HCT116 (cell line): ENCODE measurements at regions not wholly inside any gene's neighbourhood (a gene's known extent, or its start where the extent isn't known, plus 50 kb on each side); places are given as distances from the start of the nearest gene placed in this dataset.

Experiments used
- ATAC-seq: fragments of 200-7000 bp; cut with Tn5 transposase; 2 replicates; pipeline ENCODE4 v1.9.1; 2020; ENCODE audit warnings: mild to moderate bottlenecking, moderate library complexity
- BruUV-seq: library from RNA; stranded (reverse); fragments of 400-500 nt; replicated peaks from 2 replicates; lab custom pipeline; 2021; lab: Mats Ljungman, UMichigan
- CTCF ChIA-PET: fragments of 300-600 bp; sonication (Branson Sonifier 250); formaldehyde crosslinking; loops from one replicate; lab custom pipeline; 2021; ENCODE audit warnings: antibody characterized with exemption; lab: Charles Lee
- POLR2A ChIA-PET: fragments of 300-600, 350-600 bp; sonication (Branson Sonifier 250); formaldehyde crosslinking; loops from one replicate; lab custom pipeline; 2021; ENCODE audit warnings: antibody characterized with exemption; lab: Charles Lee
- RAD21 ChIA-PET, 2 experiments: fragments of 300-600 bp; sonication (Branson Sonifier 250); formaldehyde crosslinking; loops; one replicate each; lab custom pipeline; 2023; ENCODE audit warnings: low total read pairs in 2 of 2; ENCODE audit not compliant: uncharacterized antibody in 2 of 2, unreplicated experiment in 2 of 2, low non-redundant PET in 1 of 2; lab: Charles Lee
- DNase-seq: peaks from one replicate; pipeline ENCODE4 v3.0.0-alpha.2; 2010; ENCODE audit warnings: low read depth, low spot score
- H2AFZ ChIP-seq: fragments of 200-600 bp; shearing (Covaris generic), sonication (generic); 2 replicates; pipeline ENCODE4 v1.6.1; 2017; ENCODE audit warnings: low read depth, mixed run types, mixed read lengths, antibody characterized with exemption, low read length; ENCODE audit not compliant: poor library complexity, severe bottlenecking
- H3K27ac ChIP-seq: 2 replicates; pipeline ENCODE4 v1.5.1; 2012; ENCODE audit warnings: low read depth, low read length
- H3K27me3 ChIP-seq: fragments of 200-600 bp; sonication (generic); 2 replicates; pipeline ENCODE4 v1.6.1; 2016; ENCODE audit warnings: mixed run types, low read length, mixed read lengths; ENCODE audit not compliant: insufficient read depth
- H3K36me3 ChIP-seq, 2 experiments: fragments of 200-500 bp in 1 of 2; fragments of 200-600 bp in 1 of 2; sonication (Bioruptor generic) in 1 of 2; sonication (generic) in 1 of 2; 2 replicates each; pipeline versions ENCODE4 v1.5.1 to v1.6.1; 2014 to 2016; ENCODE audit warnings: low read length in 2 of 2, inconsistent platforms in 1 of 2, mixed read lengths in 1 of 2, mixed run types in 1 of 2; ENCODE audit not compliant: insufficient read depth in 2 of 2, control insufficient read depth in 1 of 2
- H3K4me1 ChIP-seq, 2 experiments: fragments of 200-600 bp in 1 of 2; sonication (generic) in 1 of 2; 2 replicates each; pipeline versions ENCODE4 v1.5.1 to v1.6.1; 2012 to 2017; ENCODE audit warnings: low read length in 2 of 2, inconsistent platforms in 1 of 2, mild to moderate bottlenecking in 1 of 2, mixed read lengths in 1 of 2, mixed run types in 1 of 2, moderate library complexity in 1 of 2; ENCODE audit not compliant: insufficient read depth in 2 of 2, control insufficient read depth in 1 of 2
- H3K4me2 ChIP-seq: fragments of 200-600 bp; sonication (generic); 2 replicates; pipeline ENCODE4 v1.6.1; 2017; ENCODE audit warnings: mixed run types, low read length, mixed read lengths
- H3K4me3 ChIP-seq, 2 experiments: fragments of 200-600 bp in 1 of 2; sonication (generic) in 1 of 2; replicated peaks in 1 of 2; 2 replicates each; pipeline ENCODE4 v1.5.1; 2011 to 2016; ENCODE audit warnings: low read length in 2 of 2, control low read depth in 1 of 2, low read depth in 1 of 2, mild to moderate bottlenecking in 1 of 2, mixed read lengths in 1 of 2, mixed run types in 1 of 2
- H3K79me2 ChIP-seq: fragments of 200-600 bp; sonication (generic); 2 replicates; pipeline ENCODE4 v1.6.1; 2017; ENCODE audit warnings: mild to moderate bottlenecking, mixed run types, low read length, moderate library complexity, mixed read lengths; ENCODE audit not compliant: insufficient read depth
- H3K9ac ChIP-seq: fragments of 200-600 bp; sonication (generic); 2 replicates; pipeline ENCODE4 v1.6.1; 2016; ENCODE audit warnings: low read length, mixed read lengths
- H3K9me2 ChIP-seq: fragments of 200-600 bp; sonication (generic), shearing (Covaris generic); 2 replicates; pipeline ENCODE4 v1.6.1; 2017; ENCODE audit warnings: mixed run types, mild to moderate bottlenecking, moderate library complexity; ENCODE audit not compliant: insufficient read depth
- H3K9me3 ChIP-seq, 2 experiments: fragments of 200-500 bp in 1 of 2; fragments of 200-600 bp in 1 of 2; sonication (Bioruptor generic) in 1 of 2; sonication (generic) in 1 of 2; 2 replicates each; pipeline ENCODE4 v1.6.1; 2014 to 2017; ENCODE audit warnings: low read length in 2 of 2, mixed read lengths in 2 of 2, inconsistent platforms in 1 of 2, low read depth in 1 of 2, mild to moderate bottlenecking in 1 of 2, mixed run types in 1 of 2, moderate library complexity in 1 of 2; ENCODE audit not compliant: control insufficient read depth in 1 of 2, insufficient read depth in 1 of 2
- H4K20me1 ChIP-seq: fragments of 200-600 bp; sonication (generic), shearing (Covaris generic); 2 replicates; pipeline ENCODE4 v1.6.1; 2017; ENCODE audit warnings: mixed run types, mild to moderate bottlenecking, moderate library complexity; ENCODE audit not compliant: insufficient read depth
- ATF3 ChIP-seq: IDR thresholded peaks from 2 replicates; pipeline ENCODE4 v1.6.1; 2012
- CBX3 ChIP-seq: IDR thresholded peaks from 2 replicates; pipeline ENCODE4 v1.6.1; 2012; ENCODE audit warnings: low read depth
- CEBPB ChIP-seq: IDR thresholded peaks from 2 replicates; pipeline ENCODE4 v1.6.1; 2012; ENCODE audit warnings: low read depth
- CTCF ChIP-seq, 3 experiments: fragments of 200-600 bp in 1 of 3; sonication (generic) in 1 of 3; IDR thresholded peaks in 2 of 3; conservative IDR thresholded peaks in 1 of 3; 2 replicates each; pipeline ENCODE4 v1.5.1; 2012 to 2017; ENCODE audit warnings: low read depth in 2 of 3, low read length in 2 of 3, antibody characterized with exemption in 1 of 3, borderline replicate concordance in 1 of 3, control low read depth in 1 of 3, mild to moderate bottlenecking in 1 of 3, mixed read lengths in 1 of 3, mixed run types in 1 of 3, moderate library complexity in 1 of 3; ENCODE audit not compliant: insufficient read depth in 1 of 3
- EGR1 ChIP-seq: IDR thresholded peaks from 2 replicates; pipeline ENCODE4 v1.6.1; 2012; ENCODE audit warnings: low read depth
- ELF1 ChIP-seq: IDR thresholded peaks from 2 replicates; pipeline ENCODE4 v1.6.1; 2012; ENCODE audit warnings: low read depth, borderline replicate concordance
- EZH2 ChIP-seq: fragments of 200-600 bp; sonication (generic); IDR thresholded peaks from 2 replicates; pipeline ENCODE4 v1.6.1; 2017; ENCODE audit warnings: antibody characterized with exemption, mixed run types
- FOSL1 ChIP-seq: IDR thresholded peaks from 2 replicates; pipeline ENCODE4 v1.6.1; 2012; ENCODE audit warnings: low read depth
- POLR2A ChIP-seq: IDR thresholded peaks from 2 replicates; pipeline ENCODE4 v1.7.0; 2011; ENCODE audit warnings: borderline replicate concordance; ENCODE audit not compliant: insufficient read depth, insufficient read length; ENCODE audit errors: extremely low read depth
- POLR2AphosphoS5 ChIP-seq: IDR thresholded peaks from 2 replicates; pipeline ENCODE4 v1.6.1; 2011; ENCODE audit warnings: mild to moderate bottlenecking, low read depth, low read length, moderate library complexity
- RAD21 ChIP-seq: IDR thresholded peaks from 2 replicates; pipeline ENCODE4 v1.6.1; 2012; ENCODE audit warnings: low read depth, mild to moderate bottlenecking
- REST ChIP-seq: IDR thresholded peaks from 2 replicates; pipeline ENCODE4 v1.6.1; 2012; ENCODE audit warnings: low read depth
- SIN3A ChIP-seq: IDR thresholded peaks from 2 replicates; pipeline ENCODE4 v1.6.1; 2012; ENCODE audit warnings: low read depth
- SRF ChIP-seq: IDR thresholded peaks from 2 replicates; pipeline ENCODE4 v1.6.1; 2012; ENCODE audit warnings: low read depth
- YY1 ChIP-seq: IDR thresholded peaks from 2 replicates; pipeline ENCODE4 v1.6.1; 2011; ENCODE audit warnings: low read length, low read depth, moderate library complexity, mild to moderate bottlenecking; ENCODE audit not compliant: insufficient replicate concordance; ENCODE audit errors: extremely low read depth
- ZFX ChIP-seq: fragments of 450-650 bp; IDR thresholded peaks from 2 replicates; pipeline ENCODE4 v1.6.1; 2017
- ZNF274 ChIP-seq: fragments of 200-500 bp; sonication (Bioruptor generic); IDR thresholded peaks from 2 replicates; pipeline ENCODE4 v1.6.1; 2014; ENCODE audit warnings: mild to moderate bottlenecking, low read depth, low read length, inconsistent platforms
- intact Hi-C: fragments of 100-400 bp; cut with micrococcal nuclease; formaldehyde crosslinking; loops from 2 replicates; pipeline ENCODE4 v1.10.0; 2022

DNA sequence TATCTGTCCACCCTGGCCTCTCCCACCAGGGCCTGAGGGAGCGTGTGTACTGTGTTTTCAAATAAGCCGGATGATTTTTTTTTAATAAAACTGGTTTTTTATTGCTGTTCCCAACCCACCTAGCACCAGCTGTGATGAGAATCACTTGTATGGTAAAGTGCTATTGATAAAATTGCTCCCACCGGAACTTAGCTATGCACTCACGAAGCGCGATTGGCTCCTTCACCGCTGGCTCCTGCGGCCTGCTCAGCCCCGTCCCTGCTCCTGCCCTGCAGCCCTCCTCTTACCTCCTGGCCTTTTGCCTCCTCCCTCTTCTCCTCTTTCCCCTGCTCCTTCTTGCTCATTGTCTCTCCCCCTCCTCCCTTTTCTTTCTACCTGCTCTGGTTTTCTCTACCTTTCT, 183.7 kb downstream of the TLE3 start (continued):
- TF ChIP-seq CTCF (IDR thresholded peaks at IDR 0.05 in 2 of 3, conservative IDR thresholded peaks at IDR 0.05 in 1 of 3; ENCODE audit: borderline replicate concordance in 1 of 3, insufficient read depth in 1 of 3, low read depth in 2 of 3, low read length in 2 of 3): no peak
- TF ChIP-seq EZH2: no peak
- TF ChIP-seq CEBPB: no peak

GRCh38 chr15:69914960-69915359, 182.8 kb downstream of the TLE3 start:
- Histone ChIP-seq H3K4me3 (no peak overlapping the region), H3K9me2 (no peaks in the 10 kb centered on the region), H3K36me3 (no peaks in the 10 kb centered on the region), H3K9me3 (no peaks in the 10 kb centered on the region), H3K9ac (no peak overlapping the region), H3K4me1 (no peaks in the 10 kb centered on the region), H4K20me1 (no peaks in the 10 kb centered on the region), H3K27ac (no peak overlapping the region), H3K27me3 (no peaks in the 10 kb centered on the region), H2AFZ (no peak overlapping the region), H3K79me2 (no peaks in the 10 kb centered on the region), H3K4me2 (no peak overlapping the region)
- ATAC-seq: no peak
- no TSS peak for BruUV-seq
- ChIA-PET POLR2A (no interaction called here), RAD21 (no interaction called here), CTCF (no interaction called here)
- intact Hi-C loops: no loop called here
- no peak for TF ChIP-seq ZFX
- TF ChIP-seq EGR1: no peak
- no peak for TF ChIP-seq SRF
- TF ChIP-seq ATF3: no peak
- TF ChIP-seq ZNF274: no peak
- TF ChIP-seq ELF1: no peak
- TF ChIP-seq CBX3: no peak
- no peak for TF ChIP-seq SIN3A
- TF ChIP-seq CEBPB: no peak
- TF ChIP-seq POLR2AphosphoS5: no peak
- TF ChIP-seq FOSL1: no peak
- TF ChIP-seq CTCF (IDR thresholded peaks at IDR 0.05 in 2 of 3, conservative IDR thresholded peaks at IDR 0.05 in 1 of 3; ENCODE audit: borderline replicate concordance in 1 of 3, insufficient read depth in 1 of 3, low read depth in 2 of 3, low read length in 2 of 3): no peak
- TF ChIP-seq POLR2A: no peak
- no peak for TF ChIP-seq YY1
- no peak for TF ChIP-seq REST
- TF ChIP-seq RAD21: no peak
- no peak for DNase-seq
